GM18909 (cell line): ENCODE measurements at regions not wholly inside any gene's neighbourhood (a gene's known extent, or its start where the extent isn't known, plus 50 kb on each side); places are given as distances from the start of the nearest gene placed in this dataset.

Source experiments
- ATAC-seq: cut with Tn5 transposase; IDR thresholded peaks from one replicate; pipeline ENCODE4 v1.9.1; 2021; ENCODE audit warnings: mild to moderate bottlenecking; ENCODE audit not compliant: unreplicated experiment, poor library complexity

GRCh38 chr10:29131952-29132547 lies 156.8 kb upstream of the LYZL1 start:
- no peak for ATAC-seq

DNA sequence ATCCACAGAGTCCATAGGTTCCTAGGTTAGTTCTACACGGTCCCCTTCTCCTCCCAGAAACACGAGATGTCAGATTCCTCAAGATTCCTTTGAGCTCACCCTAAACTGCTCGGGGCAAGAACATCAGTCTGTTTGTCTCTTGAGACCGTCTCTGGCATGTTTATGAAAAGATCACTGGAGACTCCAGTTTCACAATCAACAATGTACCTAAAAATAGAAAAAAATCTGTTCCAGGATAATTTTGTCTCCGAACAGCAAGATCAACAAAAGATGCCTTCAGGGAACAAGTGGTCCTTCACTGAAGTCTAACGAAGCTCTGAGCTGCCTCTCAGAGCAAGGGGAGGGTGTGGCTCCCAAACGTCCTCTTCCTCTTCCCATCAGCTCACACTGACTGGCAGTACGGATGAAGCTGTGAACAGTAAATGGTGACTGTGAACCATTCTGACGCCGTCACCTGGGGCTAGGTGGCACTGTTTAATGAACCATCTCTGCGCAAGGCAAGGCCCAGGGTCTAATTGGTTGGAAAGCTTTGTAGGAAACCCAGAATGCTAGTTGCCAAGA lies 156.2 kb upstream of the LYZL1 start:
- ATAC-seq: no peak

- ATAC-seq: no peak
Observed at GRCh38 chr10:29135337-29135736, 153.5 kb upstream of the LYZL1 start.

- no peak for ATAC-seq
Observed at GRCh38 chr10:29136411-29136810, 152.5 kb upstream of the LYZL1 start.

DNA sequence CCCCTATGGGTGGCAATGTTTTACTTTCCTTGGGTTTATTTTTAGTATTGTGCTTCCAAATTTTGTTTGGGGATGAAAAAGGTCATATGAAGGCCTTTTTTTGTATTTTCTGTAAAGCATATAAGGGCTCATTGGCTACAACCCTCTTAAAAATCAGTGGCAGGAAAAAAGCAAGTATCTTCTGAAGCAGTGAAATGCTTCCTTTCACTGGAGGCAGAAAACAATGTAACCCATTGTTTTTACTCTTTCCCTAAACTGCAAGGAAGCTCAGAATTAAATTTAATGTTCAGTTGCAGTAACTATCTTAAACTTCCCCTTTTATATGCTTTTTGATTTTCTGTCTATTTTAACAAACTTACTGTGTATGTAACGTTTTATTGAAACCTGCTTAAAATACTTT lies 148.7 kb upstream of the LYZL1 start:
- no peak for ATAC-seq

DNA sequence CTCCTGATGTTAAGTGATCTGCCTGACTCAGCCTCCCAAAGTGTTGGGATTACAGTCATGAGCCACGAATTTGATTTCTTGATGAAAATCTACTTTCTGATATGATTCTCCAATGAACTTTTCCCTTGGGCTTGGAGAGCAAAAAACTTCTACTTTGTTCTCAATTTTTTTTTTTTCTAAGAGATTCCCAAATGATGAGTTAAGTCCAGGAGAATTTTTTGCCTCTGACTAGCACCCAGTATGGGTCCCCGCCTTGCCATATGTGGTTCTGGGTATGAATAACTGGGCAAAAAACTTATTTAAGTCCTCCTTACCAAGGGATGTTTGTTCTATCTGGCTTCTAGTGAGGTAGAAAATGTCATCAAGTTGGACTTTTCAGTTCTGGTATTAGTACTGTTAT lies 147.9 kb upstream of the LYZL1 start:
- no peak for ATAC-seq

GRCh38 chr10:29141761-29142160 lies 147.1 kb upstream of the LYZL1 start:
- ATAC-seq: no peak

DNA sequence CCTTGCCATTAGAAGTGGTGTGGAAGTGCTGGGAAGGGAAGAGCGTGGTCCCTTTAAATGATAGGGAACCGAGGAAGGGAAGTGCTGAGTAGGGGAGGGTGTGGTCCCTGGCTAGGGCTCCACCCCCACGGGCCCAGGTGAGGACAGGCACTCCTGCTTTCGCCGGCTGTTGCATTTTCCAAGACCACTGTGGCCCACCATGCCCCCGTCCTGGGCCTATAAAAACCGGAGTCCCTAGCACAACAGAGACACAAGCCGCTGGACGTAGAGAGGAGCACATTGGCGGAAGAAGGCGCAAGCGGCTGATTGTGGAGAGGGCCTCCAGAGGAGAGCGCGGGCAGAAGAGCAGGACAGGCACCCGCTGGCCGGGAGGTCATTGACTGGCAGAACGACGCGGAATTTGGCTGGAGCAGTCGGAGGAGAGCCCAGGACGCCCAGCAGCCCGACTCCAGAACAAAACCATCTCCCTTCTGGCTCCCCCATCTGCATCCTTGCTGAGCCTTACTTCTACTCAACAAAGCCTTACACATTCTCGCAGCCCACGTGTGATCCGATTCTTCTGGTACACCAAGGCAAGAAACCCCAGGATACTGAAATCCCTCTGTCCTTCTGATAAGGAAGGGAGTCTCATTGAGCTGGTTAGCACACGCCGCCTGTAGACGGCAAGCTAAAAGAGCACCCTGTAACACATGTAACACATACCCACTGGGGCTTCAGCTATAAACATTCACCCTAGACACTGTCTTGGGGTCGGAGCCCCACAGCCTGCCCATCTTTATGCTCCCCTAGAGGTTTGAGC lies 146.2 kb upstream of the LYZL1 start:
- no peak for ATAC-seq

- ATAC-seq: no peak
Observed at GRCh38 chr10:29144126-29144525, 144.7 kb upstream of the LYZL1 start.

- ATAC-seq: no peak
Observed at GRCh38 chr10:29146311-29147100, 142.4 kb upstream of the LYZL1 start.

DNA sequence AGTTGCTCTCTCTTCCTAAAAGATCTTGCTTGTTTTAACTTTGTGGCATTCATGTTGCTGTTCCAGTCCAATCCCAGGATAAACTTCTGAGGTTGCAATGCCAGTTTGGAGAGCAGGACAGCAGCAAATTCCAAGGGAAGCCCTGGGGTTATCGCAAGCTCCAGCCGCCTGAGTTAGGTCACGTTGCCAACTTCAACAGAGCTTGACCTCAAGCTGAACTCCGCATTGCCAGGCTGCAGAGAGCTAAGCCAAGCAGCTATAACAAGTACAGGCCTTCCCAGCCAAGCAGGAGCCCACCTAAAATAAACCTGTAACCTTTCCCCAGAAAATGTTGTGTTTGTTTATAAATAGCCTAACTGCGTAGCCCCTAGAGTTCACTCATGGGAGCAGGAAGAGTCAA lies 138.9 kb upstream of the LYZL1 start:
- ATAC-seq: no peak

DNA sequence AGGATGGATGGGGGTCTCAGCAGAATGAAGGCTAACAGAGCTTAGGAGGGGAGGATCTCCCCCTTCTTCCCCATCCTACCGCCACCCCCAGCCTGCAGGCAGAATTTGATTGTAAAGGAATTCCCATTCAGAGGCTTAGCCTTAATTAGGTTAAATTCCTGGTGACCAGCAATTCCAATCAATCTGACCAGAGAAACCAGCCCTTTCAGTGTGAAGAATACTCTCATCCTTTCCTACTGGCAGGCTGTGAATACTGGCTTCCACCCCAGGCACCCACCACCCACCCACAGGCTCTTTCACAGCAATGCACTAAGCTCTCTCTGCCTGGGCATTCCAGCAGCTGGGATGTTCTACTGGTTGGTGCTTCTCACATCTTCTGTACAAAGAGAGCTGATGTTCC lies 137.9 kb upstream of the LYZL1 start:
- ATAC-seq: no peak

DNA sequence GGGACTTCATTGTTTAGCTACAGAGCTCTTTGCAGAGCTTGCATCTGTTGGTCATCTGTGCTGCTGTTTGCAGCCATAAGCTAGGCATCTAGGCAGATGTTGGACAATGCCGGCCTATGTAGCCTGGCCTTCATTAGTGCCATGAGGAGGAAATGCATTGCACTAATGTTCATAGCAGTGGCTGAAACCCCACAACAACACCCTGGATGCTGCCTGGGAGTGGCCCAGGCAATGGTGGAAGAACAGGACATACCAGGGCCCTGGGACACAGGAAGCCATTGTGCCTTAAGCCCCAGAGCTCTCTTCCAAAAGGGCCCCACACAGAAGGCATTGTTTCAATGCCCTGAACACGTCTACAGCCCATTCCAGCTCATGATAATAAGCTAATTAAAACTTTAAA lies 131.5 kb upstream of the LYZL1 start:
- ATAC-seq: no peak

GRCh38 chr10:29158066-29158465 lies 130.8 kb upstream of the LYZL1 start:
- ATAC-seq: no peak

- no peak for ATAC-seq
Observed at GRCh38 chr10:29160150-29160617, 128.7 kb upstream of the LYZL1 start.

- ATAC-seq: no peak
Observed at GRCh38 chr10:29163746-29164145, 125.1 kb upstream of the LYZL1 start.

GRCh38 chr10:29166713-29167112 lies 122.2 kb upstream of the LYZL1 start:
- no peak for ATAC-seq

DNA sequence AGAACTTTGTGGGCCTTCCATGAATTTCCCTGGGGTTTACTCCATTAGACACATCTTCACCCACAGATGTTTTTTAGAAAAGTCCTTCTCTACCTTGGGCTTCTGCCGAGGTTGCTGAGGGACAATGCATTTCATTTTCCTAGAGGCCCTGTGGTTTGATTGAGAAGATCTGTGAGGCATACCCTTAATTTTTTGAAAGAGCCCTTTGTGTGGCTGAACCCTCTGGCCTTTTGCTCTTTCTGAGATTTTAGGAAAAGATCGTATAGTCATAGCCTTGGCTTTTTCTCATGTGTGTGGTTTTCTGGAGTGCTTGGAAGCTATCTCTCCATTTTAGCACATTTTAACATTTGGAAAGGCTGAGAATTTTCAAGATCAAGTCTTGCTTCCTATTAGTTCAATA lies 119.8 kb upstream of the LYZL1 start:
- no peak for ATAC-seq

GRCh38 chr10:29171717-29172116 lies 117.2 kb upstream of the LYZL1 start:
- ATAC-seq: no peak

GRCh38 chr10:29174389-29174788 lies 114.5 kb upstream of the LYZL1 start:
- no peak for ATAC-seq
